Fibroblast of villous mesenchyme (primary cell): ENCODE measurements at regions not wholly inside any gene's neighbourhood (a gene's known extent, or its start where the extent isn't known, plus 50 kb on each side); places are given as distances from the start of the nearest gene placed in this dataset.

Source experiments
- DNase-seq: peaks from one replicate; pipeline ENCODE4 v3.0.0-alpha.2; 2010; ENCODE audit warnings: low read depth
- H3K4me3 ChIP-seq: 2 replicates; pipeline ENCODE4 v1.5.1; 2011; ENCODE audit warnings: low read depth, mild to moderate bottlenecking, low read length
- TF ChIP-seq, protein P1 (sequence below): IDR thresholded peaks from 2 replicates; pipeline ENCODE4 v1.5.1; 2012; ENCODE audit warnings: low read depth, mild to moderate bottlenecking, low read length; ENCODE audit not compliant: insufficient read depth

- no peak for DNase-seq
- no peak overlapping the region for H3K4me3 ChIP-seq
- TF ChIP-seq, protein P1, sequence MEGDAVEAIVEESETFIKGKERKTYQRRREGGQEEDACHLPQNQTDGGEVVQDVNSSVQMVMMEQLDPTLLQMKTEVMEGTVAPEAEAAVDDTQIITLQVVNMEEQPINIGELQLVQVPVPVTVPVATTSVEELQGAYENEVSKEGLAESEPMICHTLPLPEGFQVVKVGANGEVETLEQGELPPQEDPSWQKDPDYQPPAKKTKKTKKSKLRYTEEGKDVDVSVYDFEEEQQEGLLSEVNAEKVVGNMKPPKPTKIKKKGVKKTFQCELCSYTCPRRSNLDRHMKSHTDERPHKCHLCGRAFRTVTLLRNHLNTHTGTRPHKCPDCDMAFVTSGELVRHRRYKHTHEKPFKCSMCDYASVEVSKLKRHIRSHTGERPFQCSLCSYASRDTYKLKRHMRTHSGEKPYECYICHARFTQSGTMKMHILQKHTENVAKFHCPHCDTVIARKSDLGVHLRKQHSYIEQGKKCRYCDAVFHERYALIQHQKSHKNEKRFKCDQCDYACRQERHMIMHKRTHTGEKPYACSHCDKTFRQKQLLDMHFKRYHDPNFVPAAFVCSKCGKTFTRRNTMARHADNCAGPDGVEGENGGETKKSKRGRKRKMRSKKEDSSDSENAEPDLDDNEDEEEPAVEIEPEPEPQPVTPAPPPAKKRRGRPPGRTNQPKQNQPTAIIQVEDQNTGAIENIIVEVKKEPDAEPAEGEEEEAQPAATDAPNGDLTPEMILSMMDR: no peak
Observed at GRCh38 chr2:15789381-15790062, 150.8 kb upstream of the MYCN start.

DNA sequence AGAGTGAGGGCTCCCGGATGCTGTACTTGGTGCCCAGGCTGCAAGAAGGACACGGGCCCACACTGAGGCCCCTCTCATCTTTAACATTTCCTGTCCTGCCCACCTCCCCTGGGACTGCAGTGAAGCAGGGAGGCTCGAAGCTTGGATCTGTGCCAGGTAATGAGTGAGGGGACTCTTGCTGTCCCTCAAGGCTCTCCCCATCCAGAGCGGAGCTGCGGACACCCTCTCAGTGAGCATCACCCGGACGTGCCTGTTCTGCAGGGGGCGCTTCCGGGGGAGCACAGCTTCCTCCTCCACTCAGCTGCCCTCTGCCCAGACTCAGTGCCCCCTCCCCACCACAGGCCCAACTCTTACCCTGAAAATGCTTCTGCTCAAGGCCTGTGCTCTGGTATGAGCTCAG, 150.0 kb upstream of the MYCN start:
- DNase-seq: no peak
- TF ChIP-seq, protein P1: no peak
- no peak overlapping the region for H3K4me3 ChIP-seq

DNA sequence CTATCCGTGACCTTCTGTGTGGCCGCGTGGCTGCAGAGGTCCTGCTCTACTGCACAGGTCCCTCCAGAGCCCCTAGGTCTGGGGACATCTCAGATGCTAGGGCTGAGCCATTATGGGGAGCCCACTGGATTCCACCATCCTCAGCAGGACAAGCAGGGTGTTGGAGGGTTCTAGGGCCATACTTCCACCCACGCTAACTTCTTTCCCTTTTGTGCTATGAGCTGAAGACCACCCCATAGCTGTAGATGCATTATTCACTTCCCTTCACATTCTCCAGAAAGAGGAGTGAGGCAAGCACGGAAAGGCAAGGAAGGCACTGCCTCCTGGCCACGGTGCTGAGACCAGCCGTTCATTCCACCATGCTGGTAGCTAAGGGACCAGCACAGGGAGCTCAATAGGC, 149.5 kb upstream of the MYCN start:
- TF ChIP-seq, protein P1: no peak
- no peak overlapping the region for H3K4me3 ChIP-seq
- no peak for DNase-seq

DNA sequence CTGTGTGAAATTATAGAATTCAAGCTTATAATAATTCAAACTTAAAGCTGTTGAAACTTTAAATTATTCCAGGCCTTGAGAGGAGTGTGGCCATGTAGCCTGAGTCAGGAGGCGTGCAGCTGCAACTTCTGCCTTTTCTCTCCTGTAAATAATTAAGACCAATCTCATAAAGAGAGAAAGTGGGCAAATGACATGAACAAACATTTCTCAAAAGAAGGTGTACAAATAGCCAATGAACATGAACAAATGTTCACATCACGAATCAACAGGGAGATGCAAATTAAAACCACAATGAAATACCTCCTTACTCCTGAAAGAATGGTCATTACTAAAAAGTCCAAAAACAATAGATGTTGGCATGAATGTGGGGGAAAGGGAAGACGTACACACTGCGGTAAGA, 149.1 kb upstream of the MYCN start:
- TF ChIP-seq, protein P1: no peak
- DNase-seq: no peak
- H3K4me3 ChIP-seq: no peak overlapping the region

GRCh38 chr2:15792331-15792730, 148.0 kb upstream of the MYCN start:
- TF ChIP-seq, protein P1: no peak
- no peak overlapping the region for H3K4me3 ChIP-seq
- no peak for DNase-seq

DNA sequence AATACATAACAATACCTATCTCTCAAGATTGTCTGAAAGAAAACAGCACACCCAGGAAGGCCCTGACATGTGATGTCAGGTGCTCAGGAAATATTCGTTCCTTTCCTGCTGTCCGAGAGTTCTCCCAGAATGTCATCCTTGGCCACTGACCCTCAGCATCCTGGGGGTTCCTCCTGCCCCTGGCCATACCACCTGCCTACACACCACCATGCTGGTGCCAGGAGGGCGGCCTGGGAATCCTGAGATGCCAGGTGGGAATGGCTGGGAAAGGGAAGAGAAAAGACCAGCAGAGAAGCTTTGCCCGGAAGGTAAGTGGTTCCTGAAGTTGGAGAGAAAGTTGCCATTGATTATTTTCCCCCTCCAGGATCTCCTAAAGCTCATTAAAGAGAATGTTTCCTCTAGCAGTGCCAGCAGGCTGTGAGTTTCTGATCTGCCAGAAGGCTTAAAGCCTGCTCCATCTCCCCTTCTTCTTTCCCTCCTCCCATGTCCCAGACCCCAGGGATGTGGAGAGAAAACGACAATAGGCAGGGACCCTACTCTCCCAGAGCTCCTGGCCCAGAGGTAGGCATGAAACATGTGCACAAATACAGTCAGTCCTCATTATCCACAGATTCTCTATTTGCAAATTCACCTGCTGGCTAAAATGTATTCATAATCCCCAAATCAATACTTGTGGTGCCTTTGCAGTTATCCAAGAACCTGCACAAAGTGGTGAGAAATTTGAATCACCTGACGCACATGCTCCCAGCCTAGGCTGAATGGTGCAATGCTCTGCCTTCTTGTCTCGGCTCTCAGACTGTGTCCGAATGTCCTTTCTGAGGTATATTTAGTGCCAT, 147.1 kb upstream of the MYCN start:
- H3K4me3 ChIP-seq: no peak overlapping the region
- no peak for DNase-seq
- TF ChIP-seq, protein P1: no peak

DNA sequence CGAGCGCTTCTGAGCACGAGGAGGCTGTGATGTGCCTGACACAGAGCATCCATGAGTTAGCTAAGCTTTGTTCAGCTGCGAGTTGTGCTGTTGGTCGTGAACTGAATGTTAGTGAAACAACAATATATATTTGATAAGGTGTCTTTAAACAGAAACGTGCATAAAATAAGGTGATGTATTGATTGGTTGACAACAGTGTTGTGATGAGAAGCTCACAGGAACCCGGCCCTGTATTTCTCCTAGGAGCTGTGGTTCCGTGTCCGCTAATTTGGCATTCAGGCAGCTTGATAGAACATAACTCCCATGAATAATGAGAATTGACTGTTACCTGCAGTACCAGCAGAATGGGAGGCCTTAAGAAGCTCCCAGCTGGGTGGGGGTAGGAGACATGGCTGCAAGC, 146.4 kb upstream of the MYCN start:
- H3K4me3 ChIP-seq: no peak overlapping the region
- DNase-seq: no peak
- TF ChIP-seq, protein P1: no peak
